Adrenal gland (tissue), 5 donors: ENCODE measurements at regions not wholly inside any gene's neighbourhood (a gene's known extent, or its start where the extent isn't known, plus 50 kb on each side); places are given as distances from the start of the nearest gene placed in this dataset.

Source experiments
- POLR2A ChIP-seq, 2 donors: fragments of 450-650 bp; IDR thresholded peaks; one replicate each; pipeline ENCODE4 v1.6.1; 2017; ENCODE audit warnings: antibody characterized with exemption in 2 of 2, mild to moderate bottlenecking in 2 of 2, moderate library complexity in 1 of 2
- TF ChIP-seq, protein P1 (sequence below), 6 experiments: fragments of 450-650 bp in 4 of 6; fragments of 200-600 bp in 2 of 6; sonication (generic) in 1 of 6; IDR thresholded peaks; 1 replicate in 5 of 6; 2 replicates in 1 of 6; pipeline versions ENCODE4 v1.5.1 to v1.8.0; 2016 to 2021; ENCODE audit warnings: antibody characterized with exemption in 6 of 6, mild to moderate bottlenecking in 2 of 6, moderate library complexity in 1 of 6
- donor health status: DM: no; HTN: no; CAD: no.

DNA sequence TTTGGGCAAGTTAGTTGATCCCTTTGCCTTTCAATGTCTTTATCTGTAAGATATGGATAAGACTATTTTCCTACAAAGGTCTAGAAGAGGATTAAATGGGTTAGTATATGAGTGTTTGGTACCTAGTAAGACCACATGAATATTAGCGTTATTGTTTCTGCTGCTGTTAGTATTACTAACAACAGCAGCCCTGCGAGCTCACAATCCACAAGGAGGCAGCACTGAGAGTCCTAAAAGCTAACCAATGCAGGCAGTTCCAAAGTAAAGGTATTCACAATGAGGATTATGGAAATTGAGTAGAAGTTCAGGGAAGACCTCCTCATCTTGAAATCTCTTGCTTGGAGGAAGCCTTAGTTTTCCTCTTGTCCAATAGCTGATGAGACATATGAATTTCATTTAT, 248.9 kb downstream of the TDRD15 start:
- TF ChIP-seq, protein P1, sequence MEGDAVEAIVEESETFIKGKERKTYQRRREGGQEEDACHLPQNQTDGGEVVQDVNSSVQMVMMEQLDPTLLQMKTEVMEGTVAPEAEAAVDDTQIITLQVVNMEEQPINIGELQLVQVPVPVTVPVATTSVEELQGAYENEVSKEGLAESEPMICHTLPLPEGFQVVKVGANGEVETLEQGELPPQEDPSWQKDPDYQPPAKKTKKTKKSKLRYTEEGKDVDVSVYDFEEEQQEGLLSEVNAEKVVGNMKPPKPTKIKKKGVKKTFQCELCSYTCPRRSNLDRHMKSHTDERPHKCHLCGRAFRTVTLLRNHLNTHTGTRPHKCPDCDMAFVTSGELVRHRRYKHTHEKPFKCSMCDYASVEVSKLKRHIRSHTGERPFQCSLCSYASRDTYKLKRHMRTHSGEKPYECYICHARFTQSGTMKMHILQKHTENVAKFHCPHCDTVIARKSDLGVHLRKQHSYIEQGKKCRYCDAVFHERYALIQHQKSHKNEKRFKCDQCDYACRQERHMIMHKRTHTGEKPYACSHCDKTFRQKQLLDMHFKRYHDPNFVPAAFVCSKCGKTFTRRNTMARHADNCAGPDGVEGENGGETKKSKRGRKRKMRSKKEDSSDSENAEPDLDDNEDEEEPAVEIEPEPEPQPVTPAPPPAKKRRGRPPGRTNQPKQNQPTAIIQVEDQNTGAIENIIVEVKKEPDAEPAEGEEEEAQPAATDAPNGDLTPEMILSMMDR (IDR thresholded peaks at IDR 0.05) = peak in 2 of 6 experiments; percentile 22 to 26
- TF ChIP-seq POLR2A (IDR thresholded peaks at IDR 0.05) = no peak
